ENCODE measurements at regions not wholly inside any gene's neighbourhood (a gene's known extent, or its start where the extent isn't known, plus 50 kb on each side); places are given as distances from the start of the nearest gene placed in this dataset.

DNA sequence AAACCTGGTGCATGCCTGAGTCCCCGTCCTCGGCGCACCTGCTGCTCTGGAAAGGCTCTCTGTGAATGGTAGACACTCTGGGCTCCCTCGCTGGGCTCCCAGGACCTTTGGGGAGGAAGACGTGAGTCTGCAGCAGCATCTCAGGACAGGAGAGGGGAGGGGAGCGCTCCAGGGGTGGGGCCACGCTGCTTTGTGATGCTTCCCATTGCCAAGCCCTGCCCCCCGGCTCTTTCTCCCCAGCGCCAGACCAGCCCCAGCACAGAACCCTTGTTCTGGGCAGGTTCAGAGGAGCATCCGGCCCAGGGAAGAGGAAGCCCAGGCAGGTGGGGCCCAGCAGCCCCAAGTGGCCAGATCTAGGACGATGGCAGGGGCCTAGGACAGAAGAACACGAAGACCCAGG lies 111.2 kb downstream of the BRD1 start:
- H3K4me1 ChIP-seq (ENCODE audit: low read depth) = no peaks in the 10 kb centered on the region
- no peak overlapping the region for H3K4me3 ChIP-seq
- TF ChIP-seq, protein P1, sequence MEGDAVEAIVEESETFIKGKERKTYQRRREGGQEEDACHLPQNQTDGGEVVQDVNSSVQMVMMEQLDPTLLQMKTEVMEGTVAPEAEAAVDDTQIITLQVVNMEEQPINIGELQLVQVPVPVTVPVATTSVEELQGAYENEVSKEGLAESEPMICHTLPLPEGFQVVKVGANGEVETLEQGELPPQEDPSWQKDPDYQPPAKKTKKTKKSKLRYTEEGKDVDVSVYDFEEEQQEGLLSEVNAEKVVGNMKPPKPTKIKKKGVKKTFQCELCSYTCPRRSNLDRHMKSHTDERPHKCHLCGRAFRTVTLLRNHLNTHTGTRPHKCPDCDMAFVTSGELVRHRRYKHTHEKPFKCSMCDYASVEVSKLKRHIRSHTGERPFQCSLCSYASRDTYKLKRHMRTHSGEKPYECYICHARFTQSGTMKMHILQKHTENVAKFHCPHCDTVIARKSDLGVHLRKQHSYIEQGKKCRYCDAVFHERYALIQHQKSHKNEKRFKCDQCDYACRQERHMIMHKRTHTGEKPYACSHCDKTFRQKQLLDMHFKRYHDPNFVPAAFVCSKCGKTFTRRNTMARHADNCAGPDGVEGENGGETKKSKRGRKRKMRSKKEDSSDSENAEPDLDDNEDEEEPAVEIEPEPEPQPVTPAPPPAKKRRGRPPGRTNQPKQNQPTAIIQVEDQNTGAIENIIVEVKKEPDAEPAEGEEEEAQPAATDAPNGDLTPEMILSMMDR (IDR thresholded peaks at IDR 0.05; ENCODE audit: low read depth, low read length) = no peak
- peaks cover 33% of the 10 kb centered on the region for H3K27me3 ChIP-seq
- DNase-seq (ENCODE audit: low read depth in 1 of 2, low spot score in 1 of 2) = no peak
- no peaks in the 10 kb centered on the region for H3K9me3 ChIP-seq (ENCODE audit: low read depth)
- no peak overlapping the region for H3K27ac ChIP-seq
- H3K36me3 ChIP-seq = no peaks in the 10 kb centered on the region

DNA sequence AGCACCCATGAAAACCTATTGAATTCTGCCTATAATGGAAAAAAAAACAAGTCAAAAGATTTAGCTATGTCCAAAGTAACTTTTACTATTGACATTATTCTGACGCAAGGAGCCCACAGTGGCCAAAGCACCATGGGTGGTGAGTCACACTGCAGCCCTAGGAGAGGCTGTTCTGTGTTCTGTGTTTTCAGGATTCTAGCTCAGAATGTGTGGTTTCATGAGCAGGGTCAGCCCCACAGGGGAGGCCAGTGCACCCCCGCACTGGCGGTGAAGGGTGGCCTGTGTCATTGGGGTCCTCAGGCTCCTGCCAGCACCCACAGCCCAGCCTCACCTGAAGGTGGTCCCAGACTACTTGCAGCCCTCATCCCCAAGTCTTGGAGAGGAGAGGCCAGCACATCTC lies 112.2 kb downstream of the BRD1 start:
- TF ChIP-seq, protein P1 (IDR thresholded peaks at IDR 0.05; ENCODE audit: low read depth, low read length) = no peak

DNA sequence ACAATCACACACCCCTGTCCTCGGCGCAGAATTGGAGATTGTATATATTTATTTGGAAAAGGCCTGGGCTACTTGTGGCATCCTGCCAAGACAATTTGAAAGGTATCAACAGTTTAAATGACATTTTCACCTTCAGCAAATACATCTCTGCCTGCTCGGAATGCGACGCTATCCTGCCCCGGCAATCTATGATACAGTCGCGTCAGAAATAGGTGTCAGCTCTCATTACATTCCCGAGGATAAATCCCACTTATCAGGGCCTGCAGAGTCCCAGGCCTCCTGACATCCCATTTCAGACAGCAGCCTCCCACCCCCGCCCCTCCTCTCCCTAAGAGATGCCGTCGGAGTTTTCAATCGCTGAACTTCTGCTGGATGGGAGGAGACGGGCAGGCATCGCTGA lies 114.7 kb downstream of the BRD1 start:
- Histone ChIP-seq H3K27ac (no peak overlapping the region), H3K4me3 (no peak overlapping the region), H3K27me3 (peaks cover 25% of the 10 kb centered on the region), H3K4me1 (ENCODE audit: low read depth) (no peaks in the 10 kb centered on the region), H3K36me3 (no peaks in the 10 kb centered on the region), H3K9me3 (ENCODE audit: low read depth) (no peaks in the 10 kb centered on the region)
- DNase-seq (ENCODE audit: low read depth in 1 of 2, low spot score in 1 of 2) = no peak
- TF ChIP-seq, protein P1 (IDR thresholded peaks at IDR 0.05; ENCODE audit: low read depth, low read length) = no peak

More for the DNA sequence above, 112.2 kb downstream of the BRD1 start:
- no peaks in the 10 kb centered on the region for H3K9me3 ChIP-seq (ENCODE audit: low read depth)
- no peaks in the 10 kb centered on the region for H3K36me3 ChIP-seq
- H3K4me3 ChIP-seq = no peak overlapping the region
- no peak overlapping the region for H3K27ac ChIP-seq
- H3K27me3 ChIP-seq = peaks cover 30% of the 10 kb centered on the region
- H3K4me1 ChIP-seq (ENCODE audit: low read depth) = no peaks in the 10 kb centered on the region
- DNase-seq (ENCODE audit: low read depth in 1 of 2, low spot score in 1 of 2) = no peak

DNA sequence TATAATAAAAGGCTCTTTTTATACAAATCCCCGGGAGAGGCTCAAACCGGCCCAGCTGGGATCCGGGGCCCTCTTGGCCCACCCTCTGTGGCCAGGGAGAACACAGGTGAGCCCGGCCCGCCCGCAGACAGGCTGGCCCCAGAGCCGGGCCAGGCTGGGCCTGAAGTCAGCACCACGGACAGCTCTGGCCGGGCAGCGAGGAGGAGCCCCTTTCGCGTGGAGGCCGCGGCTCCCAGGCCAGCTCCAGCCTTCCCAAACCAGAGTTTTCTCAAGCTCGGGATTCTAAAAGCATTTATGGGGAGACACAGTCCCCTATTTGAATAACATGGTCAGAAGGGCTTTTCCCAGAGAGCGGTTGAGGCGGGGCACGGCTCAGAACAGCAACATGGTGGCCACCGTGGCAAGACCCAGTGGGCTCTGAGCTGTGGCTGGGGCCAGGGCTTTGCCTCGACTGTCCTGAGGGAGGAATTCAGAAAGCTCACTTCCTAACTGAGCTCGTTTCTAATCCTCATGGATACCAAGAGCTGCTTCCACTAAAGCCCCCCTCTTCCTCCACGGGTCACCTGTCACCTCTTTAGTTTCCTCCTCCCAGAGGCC lies 115.4 kb downstream of the BRD1 start:
- Histone ChIP-seq H3K9me3 (ENCODE audit: low read depth) (no peaks in the 10 kb centered on the region), H3K36me3 (no peaks in the 10 kb centered on the region), H3K27ac (no peak overlapping the region), H3K27me3 (peaks cover 20% of the 10 kb centered on the region), H3K4me1 (ENCODE audit: low read depth) (no peaks in the 10 kb centered on the region), H3K4me3 (no peak overlapping the region)
- DNase-seq (ENCODE audit: low read depth in 1 of 2, low spot score in 1 of 2) = peak; percentile 12 to 81
- TF ChIP-seq, protein P1 (IDR thresholded peaks at IDR 0.05; ENCODE audit: low read depth, low read length) = no peak

DNA sequence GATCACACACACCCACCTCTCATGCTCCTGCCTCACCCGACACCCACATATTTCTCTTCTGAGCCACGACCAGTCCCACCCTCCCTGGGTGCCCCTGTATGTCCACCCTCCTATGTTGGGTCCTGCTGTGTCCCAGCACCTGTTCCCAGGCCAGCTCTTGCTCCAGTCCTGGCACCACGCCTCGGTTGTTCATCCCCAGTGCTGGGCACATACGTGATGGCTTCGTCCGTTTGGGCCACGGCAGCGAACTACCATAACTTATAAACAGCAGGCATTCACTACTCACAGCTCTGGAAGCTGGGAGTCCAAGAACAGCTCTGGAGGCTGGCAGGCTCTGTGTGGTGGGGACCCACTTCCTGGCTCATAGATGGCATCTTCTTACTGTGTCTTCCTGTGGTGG lies 116.9 kb downstream of the BRD1 start:
- Histone ChIP-seq H3K27me3 (peaks cover 7% of the 10 kb centered on the region), H3K4me1 (ENCODE audit: low read depth) (no peaks in the 10 kb centered on the region), H3K9me3 (ENCODE audit: low read depth) (no peaks in the 10 kb centered on the region)

More for the DNA sequence above, 116.9 kb downstream of the BRD1 start:
- DNase-seq (ENCODE audit: low read depth in 1 of 2, low spot score in 1 of 2) = no peak
- no peak overlapping the region for H3K4me3 ChIP-seq
- H3K27ac ChIP-seq = no peak overlapping the region
- H3K36me3 ChIP-seq = no peaks in the 10 kb centered on the region
- TF ChIP-seq, protein P1 (IDR thresholded peaks at IDR 0.05; ENCODE audit: low read depth, low read length) = no peak
